ENCODE measurements at regions not wholly inside any gene's neighbourhood (a gene's known extent, or its start where the extent isn't known, plus 50 kb on each side); places are given as distances from the start of the nearest gene placed in this dataset.
A peak's percentile ranks its signal among the peaks of the same experiment; 100 is the strongest.
"Not testable (repeated sequence)": the region's sequence is repeated elsewhere in the genome, so short reads cannot be mapped to it uniquely, and the experiment has no call there.

DNA sequence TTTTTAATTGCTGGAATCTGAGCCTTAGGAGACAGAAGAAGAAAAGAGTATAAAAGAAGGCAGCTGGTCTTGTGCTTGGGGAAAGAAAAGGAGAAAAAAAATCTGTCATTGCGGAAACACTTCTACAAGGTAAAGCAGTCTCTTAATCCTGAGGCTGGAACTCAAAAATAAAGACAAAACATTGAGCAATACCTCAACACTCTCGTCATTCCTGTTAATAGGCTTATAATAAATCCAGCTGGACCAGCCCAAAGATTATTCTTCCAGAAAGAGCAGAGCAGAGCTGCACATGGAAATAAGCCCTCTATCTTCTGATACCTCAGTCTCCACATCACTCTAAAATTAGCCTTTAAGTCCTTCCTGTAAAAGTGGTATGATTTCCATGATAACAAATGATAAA, 62.0 kb upstream of the HIVEP1 start:
- TF ChIP-seq, protein P1, sequence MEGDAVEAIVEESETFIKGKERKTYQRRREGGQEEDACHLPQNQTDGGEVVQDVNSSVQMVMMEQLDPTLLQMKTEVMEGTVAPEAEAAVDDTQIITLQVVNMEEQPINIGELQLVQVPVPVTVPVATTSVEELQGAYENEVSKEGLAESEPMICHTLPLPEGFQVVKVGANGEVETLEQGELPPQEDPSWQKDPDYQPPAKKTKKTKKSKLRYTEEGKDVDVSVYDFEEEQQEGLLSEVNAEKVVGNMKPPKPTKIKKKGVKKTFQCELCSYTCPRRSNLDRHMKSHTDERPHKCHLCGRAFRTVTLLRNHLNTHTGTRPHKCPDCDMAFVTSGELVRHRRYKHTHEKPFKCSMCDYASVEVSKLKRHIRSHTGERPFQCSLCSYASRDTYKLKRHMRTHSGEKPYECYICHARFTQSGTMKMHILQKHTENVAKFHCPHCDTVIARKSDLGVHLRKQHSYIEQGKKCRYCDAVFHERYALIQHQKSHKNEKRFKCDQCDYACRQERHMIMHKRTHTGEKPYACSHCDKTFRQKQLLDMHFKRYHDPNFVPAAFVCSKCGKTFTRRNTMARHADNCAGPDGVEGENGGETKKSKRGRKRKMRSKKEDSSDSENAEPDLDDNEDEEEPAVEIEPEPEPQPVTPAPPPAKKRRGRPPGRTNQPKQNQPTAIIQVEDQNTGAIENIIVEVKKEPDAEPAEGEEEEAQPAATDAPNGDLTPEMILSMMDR (IDR thresholded peaks at IDR 0.05; ENCODE audit: insufficient read depth, low read length), result no peak
- no peak overlapping the region for H3K4me3 ChIP-seq (ENCODE audit: low read depth, low read length)
- no peak for DNase-seq (ENCODE audit: low read depth)

DNA sequence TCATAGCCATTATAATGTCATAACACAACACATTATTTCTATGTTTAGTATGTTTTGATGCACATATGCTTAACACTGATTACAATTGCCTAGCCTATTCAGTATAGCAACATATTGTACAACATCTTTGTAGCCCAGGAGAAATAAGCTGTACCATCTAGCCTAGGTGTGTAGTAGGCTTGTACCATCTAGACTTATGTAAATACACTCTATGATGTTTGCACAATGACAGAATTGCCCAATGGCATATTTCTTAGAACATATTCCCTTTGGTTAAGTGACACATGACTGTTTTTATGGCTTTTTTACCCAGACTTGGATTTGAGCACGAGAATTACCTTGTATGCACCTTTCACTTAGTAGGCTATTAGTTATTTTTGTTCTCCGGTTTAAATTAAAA, 64.5 kb upstream of the HIVEP1 start:
- DNase-seq (ENCODE audit: low read depth), result no peak
- TF ChIP-seq, protein P1 (IDR thresholded peaks at IDR 0.05; ENCODE audit: insufficient read depth, low read length), result no peak
- no peak overlapping the region for H3K4me3 ChIP-seq (ENCODE audit: low read depth, low read length)

DNA sequence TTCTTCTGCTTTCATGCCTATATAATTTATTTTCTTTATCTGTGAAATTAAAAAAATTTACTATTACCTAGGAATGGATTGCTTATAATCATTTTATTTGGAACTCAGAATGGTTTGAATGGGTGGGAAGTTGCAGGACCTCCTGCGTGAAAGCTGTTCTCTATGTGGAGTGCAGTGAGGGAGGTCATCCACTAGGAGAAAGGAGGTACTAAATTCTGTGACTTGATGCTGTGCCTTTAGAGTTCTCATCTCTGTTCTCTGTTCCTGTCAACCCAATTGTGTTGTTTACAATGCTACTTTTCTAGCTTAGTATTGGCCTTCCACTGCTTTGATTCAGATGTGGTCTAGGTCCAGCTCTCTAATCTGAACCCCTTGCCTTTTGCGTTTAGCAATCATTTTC, 65.0 kb upstream of the HIVEP1 start:
- no peak for DNase-seq (ENCODE audit: low read depth)
- H3K4me3 ChIP-seq (ENCODE audit: low read depth, low read length), result no peak overlapping the region
- TF ChIP-seq, protein P1 (IDR thresholded peaks at IDR 0.05; ENCODE audit: insufficient read depth, low read length), result peak; percentile 25

DNA sequence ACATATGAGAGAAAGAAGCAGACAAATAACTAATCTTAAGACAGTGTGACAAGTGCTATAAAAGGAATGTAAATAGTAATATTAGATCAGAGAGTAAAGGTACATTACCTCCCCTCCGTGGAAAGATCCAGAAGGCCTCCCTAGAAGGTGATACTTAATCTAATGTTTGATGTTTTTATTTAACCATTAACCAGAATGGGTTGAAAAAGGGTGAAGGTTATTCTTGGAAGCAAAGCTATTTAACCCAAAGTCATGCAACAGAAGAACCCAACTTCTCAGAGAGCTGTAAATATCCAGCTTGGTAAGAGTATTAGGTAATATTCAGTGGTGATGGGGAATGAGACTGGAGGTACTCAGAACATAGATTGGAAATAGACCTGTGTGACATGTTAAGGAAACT, 68.0 kb upstream of the HIVEP1 start:
- no peak overlapping the region for H3K4me3 ChIP-seq (ENCODE audit: low read depth, low read length)
- no peak for DNase-seq (ENCODE audit: low read depth)
- TF ChIP-seq, protein P1 (IDR thresholded peaks at IDR 0.05; ENCODE audit: insufficient read depth, low read length), result no peak

DNA sequence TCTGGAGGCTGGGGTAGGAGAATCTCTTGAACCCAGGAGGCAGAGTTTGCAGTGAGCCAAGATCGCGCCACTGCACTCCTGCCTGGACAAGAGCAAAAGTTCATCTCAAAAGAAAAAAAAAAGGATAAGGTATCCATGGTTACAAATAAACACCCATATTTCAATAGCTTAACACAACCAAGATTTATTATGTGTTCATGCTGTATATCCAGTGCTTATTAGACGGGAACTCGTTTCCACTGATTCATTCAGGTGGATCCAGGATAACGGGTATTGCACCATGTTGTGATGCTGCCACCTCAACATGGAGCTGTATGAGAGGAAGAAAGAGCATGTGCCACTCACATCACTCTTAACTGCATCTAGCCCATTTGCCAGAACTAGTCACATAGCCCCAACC, 69.1 kb upstream of the HIVEP1 start:
- H3K4me3 ChIP-seq (ENCODE audit: low read depth, low read length), result no peak overlapping the region
- TF ChIP-seq, protein P1 (IDR thresholded peaks at IDR 0.05; ENCODE audit: insufficient read depth, low read length), result no peak
- no peak for DNase-seq (ENCODE audit: low read depth)

DNA sequence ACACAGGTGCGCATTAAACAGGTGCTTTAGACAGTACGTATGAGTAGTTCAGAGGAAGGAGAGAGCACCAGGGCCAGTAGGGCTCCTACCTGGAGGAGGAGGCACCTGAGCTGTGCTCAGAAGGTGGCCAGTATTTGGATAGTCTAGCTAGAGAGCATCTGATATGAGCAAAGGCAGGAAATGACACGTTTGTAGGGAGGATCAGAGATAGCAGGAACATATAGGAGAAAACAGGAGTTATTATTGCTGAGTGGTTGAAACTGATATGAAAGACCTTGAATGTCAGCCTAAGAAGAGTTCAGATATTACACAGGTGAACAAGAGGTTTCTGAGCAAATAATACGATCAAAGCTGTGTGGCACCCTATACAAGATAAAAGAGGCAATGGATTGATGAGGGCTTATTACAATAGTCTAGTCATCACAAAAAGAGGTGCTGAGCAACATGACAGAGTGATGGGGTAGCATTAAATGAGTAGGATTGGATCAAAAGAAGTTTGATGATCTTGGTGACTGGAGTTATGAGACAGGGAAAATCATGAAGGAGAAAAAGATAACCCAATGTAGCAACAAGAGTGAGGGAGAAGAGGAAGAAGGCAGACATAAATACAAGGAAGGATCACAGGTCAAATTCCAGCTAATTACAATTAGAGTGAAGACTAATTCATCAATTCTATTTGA, 69.8 kb upstream of the HIVEP1 start:
- no peak for DNase-seq (ENCODE audit: low read depth)
- TF ChIP-seq, protein P1 (IDR thresholded peaks at IDR 0.05; ENCODE audit: insufficient read depth, low read length), result no peak
- no peak overlapping the region for H3K4me3 ChIP-seq (ENCODE audit: low read depth, low read length)

DNA sequence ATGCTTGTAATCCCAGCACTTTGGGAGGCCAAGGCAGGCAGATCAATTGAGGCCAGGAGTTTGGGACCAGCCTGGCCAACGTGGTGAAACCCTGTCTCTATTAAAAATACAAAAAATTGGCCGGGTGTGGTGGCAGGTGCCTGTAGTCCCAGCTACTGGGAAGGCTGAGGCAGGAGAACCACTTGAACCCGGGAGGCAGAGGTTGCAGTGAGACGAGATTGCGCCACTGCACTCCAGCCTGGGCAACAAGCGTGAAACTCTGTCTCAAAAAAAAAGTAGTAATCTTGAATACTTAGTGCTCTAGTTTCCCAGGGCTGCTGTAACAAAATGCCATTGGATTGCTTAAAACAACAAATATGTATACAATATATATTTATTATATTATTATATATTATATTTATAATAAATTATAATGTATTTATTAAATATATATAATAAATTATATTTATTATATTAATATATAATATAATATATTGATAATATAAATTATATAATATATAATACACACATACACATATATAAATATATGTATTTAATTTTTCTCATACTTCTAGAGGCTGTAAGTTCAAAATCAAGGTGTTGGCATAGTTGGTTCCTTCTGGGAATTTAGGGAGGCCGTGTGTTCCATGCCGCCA, 71.5 kb upstream of the HIVEP1 start:
- not testable (repeated sequence) for DNase-seq (ENCODE audit: low read depth); H3K4me3 ChIP-seq (ENCODE audit: low read depth, low read length)

Measured in fibroblast of the aortic adventitia (primary cell).